ENCODE measurements at regions not wholly inside any gene's neighbourhood (a gene's known extent, or its start where the extent isn't known, plus 50 kb on each side); places are given as distances from the start of the nearest gene placed in this dataset.

DNA sequence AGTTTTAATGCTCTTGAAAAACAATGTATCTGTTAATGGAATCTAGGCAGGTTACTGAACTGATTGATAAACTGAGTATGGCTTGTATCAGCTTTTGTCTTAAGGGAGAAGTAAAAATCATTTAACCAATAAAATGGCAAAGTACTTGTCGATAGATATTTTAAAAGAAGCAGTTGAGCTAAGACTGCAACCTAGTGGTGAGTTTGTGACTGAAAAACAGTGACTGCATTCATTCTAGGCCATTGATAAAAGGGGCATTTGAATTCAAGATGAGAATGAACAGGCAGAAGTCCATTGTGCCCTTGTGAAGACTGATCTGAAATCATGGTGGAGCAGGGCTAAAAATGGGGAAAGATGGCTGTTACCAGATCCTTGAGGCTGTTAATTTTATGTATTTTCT is 59.4 kb upstream of the MSTN start:
- Mint-ChIP-seq H3K27ac (no peak overlapping the region), H3K4me3 (no peak overlapping the region), H3K9me3 (no peaks in the 10 kb centered on the region), H3K4me1 (peaks cover 8% of the 10 kb centered on the region), H3K36me3 (ENCODE audit: low read depth) (no peaks in the 10 kb centered on the region), H3K27me3 (peaks cover 2% of the 10 kb centered on the region)
- POLR2A ChIA-PET, result no interaction called here
- no peak for DNase-seq
- CTCF ChIA-PET, result no interaction called here

DNA sequence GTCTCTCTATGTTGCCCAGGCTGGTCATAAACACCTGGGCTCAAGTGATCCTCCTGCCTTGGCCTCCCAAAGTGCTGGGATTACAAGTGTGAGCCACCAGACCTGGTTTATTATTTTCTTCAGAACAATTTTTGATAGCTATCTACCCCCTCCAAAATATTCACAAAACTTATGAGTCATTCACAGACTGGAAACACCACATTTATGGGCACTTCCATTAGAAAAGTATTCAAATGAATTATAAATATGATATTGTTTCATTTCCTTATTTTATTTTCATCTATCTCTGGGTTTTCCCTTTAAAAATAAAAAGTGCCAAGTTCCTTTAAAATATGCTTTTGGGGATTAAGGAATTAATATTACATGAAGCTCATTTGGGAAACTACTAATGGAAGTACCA is 58.8 kb upstream of the MSTN start:
- H3K9me3 Mint-ChIP-seq, result no peaks in the 10 kb centered on the region
- no peak overlapping the region for H3K4me3 Mint-ChIP-seq
- no peak overlapping the region for H3K27ac Mint-ChIP-seq
- ChIA-PET POLR2A (no interaction called here), CTCF (no interaction called here)
- peaks cover 8% of the 10 kb centered on the region for H3K4me1 Mint-ChIP-seq
- no peaks in the 10 kb centered on the region for H3K36me3 Mint-ChIP-seq (ENCODE audit: low read depth)
- no peak for DNase-seq
- H3K27me3 Mint-ChIP-seq, result peaks cover 2% of the 10 kb centered on the region

DNA sequence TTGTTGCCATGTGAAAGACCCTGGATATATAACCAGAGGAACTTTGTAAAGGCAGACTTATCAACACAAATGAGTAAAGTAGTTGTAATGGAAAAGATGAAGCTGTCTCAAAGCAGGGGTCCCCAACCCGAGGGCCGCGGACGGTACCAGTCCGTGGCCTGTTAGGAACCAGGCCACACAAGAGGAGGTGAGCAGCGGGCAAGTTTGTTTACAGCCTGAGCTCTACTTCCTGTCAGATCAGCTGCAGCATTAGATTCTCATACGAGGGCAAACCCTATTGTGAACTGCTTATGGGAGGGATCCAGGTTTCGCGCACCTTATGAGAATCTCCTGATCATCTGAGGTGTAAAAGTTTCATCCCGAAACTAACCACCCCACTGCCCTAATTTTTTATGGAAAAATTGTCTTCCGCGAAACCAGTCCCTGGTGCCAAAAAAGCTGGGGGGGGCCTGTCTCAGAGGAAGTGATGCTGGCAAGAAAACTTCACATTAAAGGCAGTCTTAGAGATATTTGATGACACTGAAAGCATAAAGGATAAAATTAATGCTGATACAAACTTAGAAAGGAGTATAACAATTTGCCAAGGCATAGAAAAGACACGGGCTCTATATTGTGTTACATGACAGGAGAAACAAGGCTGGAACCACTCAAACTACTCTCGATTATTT is 57.5 kb upstream of the MSTN start:
- Mint-ChIP-seq H3K27ac (peak overlapping the region; percentile 43), H3K27me3 (peaks cover 2% of the 10 kb centered on the region), H3K4me1 (peaks cover 8% of the 10 kb centered on the region), H3K36me3 (ENCODE audit: low read depth) (no peaks in the 10 kb centered on the region), H3K4me3 (no peak overlapping the region), H3K9me3 (peaks cover 2% of the 10 kb centered on the region)
- DNase-seq, result no peak
- POLR2A ChIA-PET, result interaction anchor here (0.6 kb wide), 1 partner anchor 155 kb away, joined by 5 read pairs; no protein-coding TSS in a partner anchor
- CTCF ChIA-PET, result no interaction called here

DNA sequence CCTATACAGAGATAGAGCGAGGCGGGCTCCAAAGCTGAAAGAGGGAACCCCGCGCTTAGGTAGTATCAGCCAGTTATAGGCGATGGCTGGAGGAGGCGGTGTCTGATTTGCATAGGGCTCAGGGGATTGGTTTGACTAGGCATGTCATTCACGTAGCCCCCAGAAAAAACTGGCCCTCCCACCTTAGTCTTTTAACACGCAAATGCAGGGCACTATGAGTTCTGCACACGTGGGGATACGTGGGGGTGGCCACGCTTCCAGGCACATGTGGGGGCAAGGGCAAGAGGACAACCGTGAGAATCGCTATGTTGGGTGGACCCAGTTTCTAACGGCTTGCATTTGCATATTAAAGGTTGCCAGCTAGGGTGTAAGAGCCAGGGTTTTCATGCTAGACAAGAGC is 56.7 kb upstream of the MSTN start:
- no peak overlapping the region for H3K4me3 Mint-ChIP-seq
- no peak overlapping the region for H3K27ac Mint-ChIP-seq
- H3K36me3 Mint-ChIP-seq (ENCODE audit: low read depth), result no peaks in the 10 kb centered on the region
- H3K27me3 Mint-ChIP-seq, result peaks cover 4% of the 10 kb centered on the region
- no peak for DNase-seq
- ChIA-PET CTCF (no interaction called here), POLR2A (no interaction called here)
- peaks cover 8% of the 10 kb centered on the region for H3K4me1 Mint-ChIP-seq
- peaks cover 2% of the 10 kb centered on the region for H3K9me3 Mint-ChIP-seq

DNA sequence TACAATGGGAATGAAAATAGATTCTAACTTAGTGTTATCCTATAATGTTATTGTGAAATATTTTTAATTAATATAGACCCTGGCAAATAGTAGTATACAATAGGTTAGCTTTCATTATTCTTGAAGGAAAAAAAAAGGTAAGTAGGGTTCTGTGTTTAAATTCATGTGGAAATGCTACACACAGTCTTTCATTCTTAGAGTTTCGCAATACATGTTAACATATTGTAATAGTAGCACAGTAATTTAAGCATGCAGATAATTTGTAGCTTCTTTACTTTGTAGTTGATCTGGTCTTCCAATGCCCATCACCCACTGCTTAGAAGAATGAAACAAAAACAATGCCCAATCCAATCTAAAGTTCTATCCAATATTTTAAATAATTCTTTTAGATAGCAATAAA is 54.8 kb upstream of the MSTN start:
- H3K36me3 Mint-ChIP-seq (ENCODE audit: low read depth), result no peaks in the 10 kb centered on the region
- H3K4me1 Mint-ChIP-seq, result peaks cover 8% of the 10 kb centered on the region
- CTCF ChIA-PET, result no interaction called here
- POLR2A ChIA-PET, result no interaction called here
- DNase-seq, result no peak
- H3K27ac Mint-ChIP-seq, result no peak overlapping the region
- H3K4me3 Mint-ChIP-seq, result no peak overlapping the region
- peaks cover 4% of the 10 kb centered on the region for H3K27me3 Mint-ChIP-seq
- H3K9me3 Mint-ChIP-seq, result peaks cover 2% of the 10 kb centered on the region

DNA sequence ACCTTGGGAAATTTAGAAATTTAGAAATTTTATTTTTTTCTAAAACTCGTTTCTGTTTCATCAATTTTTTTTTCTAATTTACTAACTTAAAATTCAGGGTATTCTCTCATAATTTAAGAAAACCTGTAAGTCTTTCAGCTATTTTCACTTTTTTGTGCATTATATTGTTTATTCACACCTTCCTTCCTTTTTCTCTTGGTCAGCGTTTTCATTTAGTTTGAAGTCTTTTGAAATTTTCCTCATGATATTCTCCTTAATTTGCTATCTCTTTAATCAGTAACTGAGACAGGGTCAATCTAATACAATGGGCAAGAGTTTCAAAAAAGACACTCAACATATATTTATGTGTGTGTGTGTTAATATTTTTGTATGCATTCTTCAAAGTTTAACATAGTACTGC is 50.5 kb upstream of the MSTN start:
- H3K4me3 Mint-ChIP-seq, result no peak overlapping the region
- no peak overlapping the region for H3K27ac Mint-ChIP-seq
- no peak for DNase-seq
- H3K27me3 Mint-ChIP-seq, result peaks cover 4% of the 10 kb centered on the region
- H3K36me3 Mint-ChIP-seq (ENCODE audit: low read depth), result no peaks in the 10 kb centered on the region
- no peaks in the 10 kb centered on the region for H3K4me1 Mint-ChIP-seq
- ChIA-PET CTCF (interaction anchor here (1.0 kb wide), 1 partner anchor 12 kb away, joined by 3 read pairs; no protein-coding TSS in a partner anchor), POLR2A (no interaction called here)
- H3K9me3 Mint-ChIP-seq, result peaks cover 2% of the 10 kb centered on the region

Data from activated CD4-positive, alpha-beta T cell treated with anti-CD3 and anti-CD28 coated beads, Interleukin-2, amount 10 ng/mL, durations not matched to agents 7 days and 5 days (primary cell).